Neural cell (in vitro differentiated cells): ENCODE measurements at regions not wholly inside any gene's neighbourhood (a gene's known extent, or its start where the extent isn't known, plus 50 kb on each side); places are given as distances from the start of the nearest gene placed in this dataset.

Source experiments
- CTCF ChIP-seq: fragments of 450-650 bp; IDR thresholded peaks from 2 replicates; pipeline ENCODE4 v1.5.1; 2014; ENCODE audit warnings: antibody characterized with exemption, mild to moderate bottlenecking, moderate library complexity; ENCODE audit not compliant: poor library complexity, severe bottlenecking
- EP300 ChIP-seq: fragments of 450-650 bp; conservative IDR thresholded peaks from 2 replicates; pipeline ENCODE4 v1.6.1; 2014; ENCODE audit warnings: antibody characterized with exemption, mild to moderate bottlenecking, moderate library complexity; ENCODE audit not compliant: poor library complexity, severe bottlenecking
- EZH2 ChIP-seq: fragments of 200-600, 300-800 bp; shearing (Covaris generic), sonication (generic); IDR thresholded peaks from 2 replicates; pipeline ENCODE4 v1.6.1; 2014; ENCODE audit warnings: antibody characterized with exemption, low read length, borderline replicate concordance, mild to moderate bottlenecking; ENCODE audit not compliant: insufficient read depth, poor library complexity, severe bottlenecking
- TF ChIP-seq, protein P1 (sequence below): IDR thresholded peaks from 2 replicates; pipeline ENCODE4 v1.6.1; 2012; ENCODE audit warnings: borderline replicate concordance

- TF ChIP-seq EZH2 (no peak), EP300 (no peak), CTCF (no peak)
- TF ChIP-seq, protein P1, sequence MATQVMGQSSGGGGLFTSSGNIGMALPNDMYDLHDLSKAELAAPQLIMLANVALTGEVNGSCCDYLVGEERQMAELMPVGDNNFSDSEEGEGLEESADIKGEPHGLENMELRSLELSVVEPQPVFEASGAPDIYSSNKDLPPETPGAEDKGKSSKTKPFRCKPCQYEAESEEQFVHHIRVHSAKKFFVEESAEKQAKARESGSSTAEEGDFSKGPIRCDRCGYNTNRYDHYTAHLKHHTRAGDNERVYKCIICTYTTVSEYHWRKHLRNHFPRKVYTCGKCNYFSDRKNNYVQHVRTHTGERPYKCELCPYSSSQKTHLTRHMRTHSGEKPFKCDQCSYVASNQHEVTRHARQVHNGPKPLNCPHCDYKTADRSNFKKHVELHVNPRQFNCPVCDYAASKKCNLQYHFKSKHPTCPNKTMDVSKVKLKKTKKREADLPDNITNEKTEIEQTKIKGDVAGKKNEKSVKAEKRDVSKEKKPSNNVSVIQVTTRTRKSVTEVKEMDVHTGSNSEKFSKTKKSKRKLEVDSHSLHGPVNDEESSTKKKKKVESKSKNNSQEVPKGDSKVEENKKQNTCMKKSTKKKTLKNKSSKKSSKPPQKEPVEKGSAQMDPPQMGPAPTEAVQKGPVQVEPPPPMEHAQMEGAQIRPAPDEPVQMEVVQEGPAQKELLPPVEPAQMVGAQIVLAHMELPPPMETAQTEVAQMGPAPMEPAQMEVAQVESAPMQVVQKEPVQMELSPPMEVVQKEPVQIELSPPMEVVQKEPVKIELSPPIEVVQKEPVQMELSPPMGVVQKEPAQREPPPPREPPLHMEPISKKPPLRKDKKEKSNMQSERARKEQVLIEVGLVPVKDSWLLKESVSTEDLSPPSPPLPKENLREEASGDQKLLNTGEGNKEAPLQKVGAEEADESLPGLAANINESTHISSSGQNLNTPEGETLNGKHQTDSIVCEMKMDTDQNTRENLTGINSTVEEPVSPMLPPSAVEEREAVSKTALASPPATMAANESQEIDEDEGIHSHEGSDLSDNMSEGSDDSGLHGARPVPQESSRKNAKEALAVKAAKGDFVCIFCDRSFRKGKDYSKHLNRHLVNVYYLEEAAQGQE, result no peak
Observed at GRCh38 chr6:76587271-76587670, 514.8 kb upstream of the IMPG1 start.
